A549 (cell line): ENCODE measurements at regions not wholly inside any gene's neighbourhood (a gene's known extent, or its start where the extent isn't known, plus 50 kb on each side); places are given as distances from the start of the nearest gene placed in this dataset.

Source experiments
- ATAC-seq, 2 experiments: fragments of 200-7000 bp in 1 of 2; fragments of >200 bp in 1 of 2; cut with Nextera tagmentation in 1 of 2; cut with Tn5 transposase in 1 of 2; 3 replicates each; pipeline versions ENCODE4 v1.8.0 to v1.9.1; 2018 to 2020; ENCODE audit warnings: mild to moderate bottlenecking in 1 of 2, moderate library complexity in 1 of 2
- CTCF ChIA-PET: fragments of 300-600 bp; sonication (Branson Sonifier 250); formaldehyde crosslinking; extraction: SDS; loops from one replicate; lab custom pipeline; 2021; ENCODE audit warnings: antibody characterized with exemption, inconsistent platforms; lab: Yijun Ruan, JAX
- POLR2A ChIA-PET: fragments of 350-600 bp; formaldehyde crosslinking; extraction: SDS; loops from one replicate; lab custom pipeline; 2021; ENCODE audit warnings: antibody characterized with exemption, inconsistent platforms; lab: Yijun Ruan, JAX
- DNase-seq, 2 experiments: peaks; one replicate each; pipeline versions ENCODE4 v3.0.0 to v3.0.0-alpha.2; 2011 to 2016; ENCODE audit warnings: low read depth in 1 of 2, low spot score in 1 of 2
- FAIRE-seq: peaks from 2 replicates; lab custom pipeline; 2011; peaks lifted over from hg19 to GRCh38; lab: Jason Lieb, UNC
- H3K27ac ChIP-seq, 2 experiments: fragments of >200 bp; sonication (Bioruptor Twin); formaldehyde crosslinking; 3 replicates each; pipeline ENCODE4 v1.5.1; 2016 to 2017
- H3K4me1 ChIP-seq: fragments of >200 bp; sonication (Bioruptor Twin); formaldehyde crosslinking; 3 replicates; pipeline ENCODE4 v1.6.1; 2016
- H3K4me2 ChIP-seq: fragments of >200 bp; sonication (Bioruptor Twin); formaldehyde crosslinking; 3 replicates; pipeline ENCODE4 v1.6.1; 2016
- H3K4me3 ChIP-seq: fragments of >200 bp; sonication (Bioruptor Twin); formaldehyde crosslinking; 3 replicates; pipeline ENCODE4 v1.5.1; 2016
- H3K9me3 ChIP-seq: fragments of >200 bp; sonication (Bioruptor Twin); formaldehyde crosslinking; 3 replicates; pipeline ENCODE4 v1.6.1; 2016
- ATOH8 ChIP-seq: fragments of 250-450 bp; sonication (Bioruptor Pico); IDR thresholded peaks from 2 replicates; pipeline ENCODE4 v1.5.0; 2020; ENCODE audit warnings: low read depth, mild to moderate bottlenecking, moderate library complexity
- CBX2 ChIP-seq: fragments of 200-600 bp; sonication (generic); IDR thresholded peaks from 2 replicates; pipeline ENCODE4 v1.6.1; 2016; ENCODE audit warnings: low read depth, mild to moderate bottlenecking, borderline replicate concordance
- CBX8 ChIP-seq: fragments of 200-600 bp; sonication (generic); IDR thresholded peaks from 2 replicates; pipeline ENCODE4 v1.6.1; 2016
- E2F6 ChIP-seq: IDR thresholded peaks from 2 replicates; pipeline ENCODE4 v1.6.1; 2012; ENCODE audit warnings: low read depth, borderline replicate concordance
- EHF ChIP-seq: fragments of 250-450 bp; sonication (Bioruptor Pico); IDR thresholded peaks from 2 replicates; pipeline ENCODE4 v1.5.0; 2020; ENCODE audit warnings: mild to moderate bottlenecking
- EHMT2 ChIP-seq: fragments of 200-600 bp; sonication (generic); IDR thresholded peaks from 2 replicates; pipeline ENCODE4 v1.6.1; 2016; ENCODE audit warnings: antibody characterized with exemption, low read depth, mild to moderate bottlenecking, moderate library complexity
- EP300 ChIP-seq, 2 experiments: fragments of >200 bp; sonication (Bioruptor Twin); formaldehyde crosslinking; IDR thresholded peaks; 2 replicates in 1 of 2; 3 replicates in 1 of 2; pipeline ENCODE4 v1.6.1; 2016 to 2017
- ESRRA ChIP-seq: fragments of 150-350 bp; IDR thresholded peaks from 2 replicates; pipeline ENCODE4 v1.6.1; 2014; ENCODE audit warnings: mild to moderate bottlenecking, low read length, borderline replicate concordance
- FOSL2 ChIP-seq, 2 experiments: fragments of 450-650 bp in 1 of 2; fragments of >200 bp in 1 of 2; sonication (Bioruptor Twin) in 1 of 2; formaldehyde crosslinking; IDR thresholded peaks; 2 replicates each; pipeline versions ENCODE4 v1.5.0 to v1.6.1; 2016 to 2020; ENCODE audit warnings: mild to moderate bottlenecking in 1 of 2, moderate library complexity in 1 of 2
- FOXS1 ChIP-seq: fragments of 250-450 bp; sonication (Bioruptor Pico); IDR thresholded peaks from 2 replicates; pipeline ENCODE4 v1.5.0; 2020; ENCODE audit warnings: mild to moderate bottlenecking, moderate library complexity
- GATA3 ChIP-seq: IDR thresholded peaks from 2 replicates; pipeline ENCODE4 v1.6.1; 2012; ENCODE audit warnings: borderline replicate concordance
- HDAC2 ChIP-seq: fragments of 200-600 bp; sonication (generic); IDR thresholded peaks from 2 replicates; pipeline ENCODE4 v1.6.1; 2016
- HES2 ChIP-seq: fragments of >200 bp; sonication (Bioruptor Twin); formaldehyde crosslinking; IDR thresholded peaks from 2 replicates; pipeline ENCODE4 v1.6.1; 2016
- HMGXB4 ChIP-seq: fragments of 250-450 bp; sonication (Bioruptor Pico); IDR thresholded peaks from 2 replicates; pipeline ENCODE4 v1.5.0; 2021; ENCODE audit warnings: mild to moderate bottlenecking, moderate library complexity, borderline replicate concordance
- HOXA7 ChIP-seq: fragments of 250-450 bp; sonication (Bioruptor Pico); IDR thresholded peaks from 2 replicates; pipeline ENCODE4 v1.5.0; 2020; ENCODE audit warnings: mild to moderate bottlenecking, moderate library complexity
- JUN ChIP-seq, 2 experiments: fragments of >200 bp; sonication (Bioruptor Twin); formaldehyde crosslinking; IDR thresholded peaks; 2 replicates in 1 of 2; 3 replicates in 1 of 2; pipeline ENCODE4 v1.6.1; 2016 to 2017
- JUNB ChIP-seq: fragments of >200 bp; sonication (Bioruptor Twin); formaldehyde crosslinking; IDR thresholded peaks from 2 replicates; pipeline ENCODE4 v1.6.1; 2016
- MAFK ChIP-seq: fragments of 450-650 bp; IDR thresholded peaks from 2 replicates; pipeline ENCODE4 v1.6.1; 2014; ENCODE audit not compliant: partially characterized antibody
- MAX ChIP-seq: IDR thresholded peaks from 2 replicates; pipeline ENCODE4 v1.6.1; 2012
- MAZ ChIP-seq: fragments of 150-350 bp; IDR thresholded peaks from 2 replicates; pipeline ENCODE4 v1.6.1; 2014; ENCODE audit warnings: antibody characterized with exemption, low read depth, low read length, borderline replicate concordance
- NPAS2 ChIP-seq: fragments of 250-450 bp; sonication (Bioruptor Pico); IDR thresholded peaks from 2 replicates; pipeline ENCODE4 v1.8.0; 2022; ENCODE audit warnings: mild to moderate bottlenecking, moderate library complexity, borderline replicate concordance
- PBX3 ChIP-seq: IDR thresholded peaks from 2 replicates; pipeline ENCODE4 v1.6.1; 2012
- POLR2A ChIP-seq: IDR thresholded peaks from 2 replicates; pipeline ENCODE4 v1.6.1; 2012; ENCODE audit warnings: mild to moderate bottlenecking, low read length
- POLR2AphosphoS2 ChIP-seq: conservative IDR thresholded peaks from 2 replicates; pipeline ENCODE4 v1.6.1; 2012; ENCODE audit warnings: low read length, improper control_type of control experiment, inconsistent platforms
- RAD21 ChIP-seq, 2 experiments: fragments of >200 bp in 1 of 2; sonication (Bioruptor Twin) in 1 of 2; formaldehyde crosslinking in 1 of 2; IDR thresholded peaks in 1 of 2; conservative IDR thresholded peaks in 1 of 2; 2 replicates in 1 of 2; 3 replicates in 1 of 2; pipeline ENCODE4 v1.6.1; 2012 to 2018; ENCODE audit warnings: inconsistent platforms in 1 of 2
- REST ChIP-seq: fragments of 200-600 bp; sonication (generic); IDR thresholded peaks from 2 replicates; pipeline ENCODE4 v1.6.1; 2016; ENCODE audit warnings: antibody characterized with exemption, mild to moderate bottlenecking, moderate library complexity
- RNF2 ChIP-seq: fragments of 200-600 bp; sonication (generic); IDR thresholded peaks from 2 replicates; pipeline ENCODE4 v1.6.1; 2016; ENCODE audit warnings: low read depth, mild to moderate bottlenecking, antibody characterized with exemption, moderate library complexity, borderline replicate concordance
- SREBF2 ChIP-seq: fragments of 450-650 bp; IDR thresholded peaks from 2 replicates; pipeline ENCODE4 v1.6.1; 2014; ENCODE audit warnings: mild to moderate bottlenecking, moderate library complexity
- TFCP2L1 ChIP-seq: fragments of 250-450 bp; sonication (Bioruptor Pico); IDR thresholded peaks from 2 replicates; pipeline ENCODE4 v1.5.0; 2021; ENCODE audit warnings: mild to moderate bottlenecking
- ZFP36 ChIP-seq: fragments of 450-650 bp; IDR thresholded peaks from 2 replicates; pipeline ENCODE4 v1.6.1; 2014; ENCODE audit warnings: borderline replicate concordance; ENCODE audit not compliant: partially characterized antibody
- WGBS: methylation state at CpG from one replicate; pipeline ENCODE4 v1.1.6; 2017; ENCODE audit errors: missing lambda C conversion rate; 5-methylcytosine and 5-hydroxymethylcytosine counted together

- CTCF ChIA-PET, result interaction anchor here (0.6 kb wide), 1 partner anchor 11 kb away, joined by 3 read pairs; no protein-coding TSS in a partner anchor
- no peak overlapping the region for H3K4me2 ChIP-seq
- FAIRE-seq (no peak), ATAC-seq (no peak), DNase-seq (no peak)
- no peak overlapping the region for H3K27ac ChIP-seq
- H3K4me1 ChIP-seq, result no peaks in the 10 kb centered on the region
- TF ChIP-seq POLR2A (no peak), CBX2 (no peak), CBX8 (no peak), PBX3 (no peak), FOSL2 (IDR thresholded peaks at IDR 0.05) (no peak), FOSL2 (CRISPR knock-in tag; IDR thresholded peaks at IDR 0.05) (no peak), REST (no peak), TFCP2L1 (CRISPR knock-in tag) (no peak), NPAS2 (CRISPR knock-in tag) (no peak), HES2 (no peak), HOXA7 (CRISPR knock-in tag) (no peak), MAFK (no peak), EHMT2 (no peak), JUNB (no peak), SREBF2 (no peak), ATOH8 (CRISPR knock-in tag) (no peak), HDAC2 (no peak)
- no peak overlapping the region for H3K4me3 ChIP-seq
- 88% methylated on average over 7 of the region's 7 CpGs for WGBS
- POLR2A ChIA-PET, result no interaction called here
- no peaks in the 10 kb centered on the region for H3K9me3 ChIP-seq
Observed at GRCh38 chr9:107592424-107592823, 102.9 kb upstream of the KLF4 start.

- 80% methylated on average over 3 of the region's 3 CpGs for WGBS
- no peak for FAIRE-seq
- no peak overlapping the region for H3K27ac ChIP-seq
- POLR2A ChIA-PET, result no interaction called here
- TF ChIP-seq GATA3, result no peak
- TF ChIP-seq RAD21 (conservative IDR thresholded peaks at IDR 0.05 in 1 of 2, IDR thresholded peaks at IDR 0.05 in 1 of 2), result no peak
- no peak for TF ChIP-seq EHF (CRISPR knock-in tag)
- no peak for TF ChIP-seq HMGXB4 (CRISPR knock-in tag)
- no peak for TF ChIP-seq POLR2AphosphoS2
- TF ChIP-seq JUN (IDR thresholded peaks at IDR 0.05), result no peak
- TF ChIP-seq ZFP36, result no peak
- TF ChIP-seq MAX, result no peak
- no peak for TF ChIP-seq E2F6
- TF ChIP-seq FOXS1, result no peak
- TF ChIP-seq ESRRA, result no peak
- TF ChIP-seq MAZ, result no peak
- TF ChIP-seq RNF2, result no peak
- no peak for TF ChIP-seq NPAS2 (CRISPR knock-in tag)
- TF ChIP-seq EP300 (IDR thresholded peaks at IDR 0.05), result no peak
- TF ChIP-seq, all 56 proteins: peak for 0
- DNase-seq, result no peak
- H3K4me1 ChIP-seq, result no peaks in the 10 kb centered on the region
- H3K4me3 ChIP-seq, result no peak overlapping the region
- no peak for ATAC-seq
- no peaks in the 10 kb centered on the region for H3K9me3 ChIP-seq
- CTCF ChIA-PET, result no interaction called here
- no peak overlapping the region for H3K4me2 ChIP-seq
Observed at GRCh38 chr9:107591781-107592180, 102.2 kb upstream of the KLF4 start.
